Inflammatory macrophage treated with lipopolysaccharide for 1 hour (primary cell): ENCODE measurements at regions not wholly inside any gene's neighbourhood (a gene's known extent, or its start where the extent isn't known, plus 50 kb on each side); places are given as distances from the start of the nearest gene placed in this dataset.
"Not testable (repeated sequence)": the region's sequence is repeated elsewhere in the genome, so short reads cannot be mapped to it uniquely, and the experiment has no call there.

Source experiments
- DNase-seq, 2 donors: peaks; one replicate each; pipeline ENCODE4 v3.0.0-alpha.2; 2020 to 2022

- DNase-seq = no peak
These were observed 114.3 kb downstream of the GJA1 start for GRCh38 chr6:121549736-121550135.

- no peak for DNase-seq
These were observed 115.1 kb downstream of the GJA1 start for GRCh38 chr6:121550491-121551010.

DNA sequence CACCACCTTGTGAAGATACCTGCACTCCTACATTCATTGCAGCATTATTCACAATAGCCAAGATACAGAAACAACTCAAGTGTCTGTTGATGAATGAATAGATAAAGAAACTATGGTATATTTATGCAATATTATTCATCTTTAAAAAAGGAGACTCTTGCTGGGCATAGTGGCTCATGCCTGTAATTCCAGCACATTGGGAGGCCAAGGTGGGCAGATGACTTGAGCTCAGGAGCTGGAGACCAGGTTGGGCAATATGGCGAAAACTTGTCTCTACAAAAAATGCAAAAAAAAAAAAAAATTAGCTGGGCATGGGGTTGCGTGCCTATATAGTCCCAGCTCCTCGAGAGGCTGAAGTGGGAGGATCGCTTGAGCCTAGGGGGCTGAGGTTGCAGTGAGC lies 119.8 kb downstream of the GJA1 start:
- no peak for DNase-seq

DNA sequence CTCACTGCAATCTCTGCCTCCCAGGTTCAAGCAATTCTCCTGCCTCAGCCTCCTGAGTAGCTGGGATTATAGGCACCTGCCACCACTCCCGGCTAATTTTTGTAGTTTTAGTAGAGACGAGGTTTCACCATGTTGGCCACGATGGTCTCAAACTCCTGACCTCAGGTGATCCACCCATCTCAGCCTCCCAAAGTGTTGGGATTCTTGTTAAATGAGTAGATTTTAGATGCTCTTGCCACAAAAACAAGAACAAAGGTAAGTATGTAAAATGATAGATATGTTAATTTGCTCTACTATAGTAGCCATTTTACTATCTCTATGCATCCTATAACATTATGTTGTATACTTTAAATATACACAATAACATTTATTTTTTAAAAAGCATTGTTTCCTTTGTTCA lies 120.7 kb downstream of the GJA1 start:
- DNase-seq = not testable (repeated sequence)

DNA sequence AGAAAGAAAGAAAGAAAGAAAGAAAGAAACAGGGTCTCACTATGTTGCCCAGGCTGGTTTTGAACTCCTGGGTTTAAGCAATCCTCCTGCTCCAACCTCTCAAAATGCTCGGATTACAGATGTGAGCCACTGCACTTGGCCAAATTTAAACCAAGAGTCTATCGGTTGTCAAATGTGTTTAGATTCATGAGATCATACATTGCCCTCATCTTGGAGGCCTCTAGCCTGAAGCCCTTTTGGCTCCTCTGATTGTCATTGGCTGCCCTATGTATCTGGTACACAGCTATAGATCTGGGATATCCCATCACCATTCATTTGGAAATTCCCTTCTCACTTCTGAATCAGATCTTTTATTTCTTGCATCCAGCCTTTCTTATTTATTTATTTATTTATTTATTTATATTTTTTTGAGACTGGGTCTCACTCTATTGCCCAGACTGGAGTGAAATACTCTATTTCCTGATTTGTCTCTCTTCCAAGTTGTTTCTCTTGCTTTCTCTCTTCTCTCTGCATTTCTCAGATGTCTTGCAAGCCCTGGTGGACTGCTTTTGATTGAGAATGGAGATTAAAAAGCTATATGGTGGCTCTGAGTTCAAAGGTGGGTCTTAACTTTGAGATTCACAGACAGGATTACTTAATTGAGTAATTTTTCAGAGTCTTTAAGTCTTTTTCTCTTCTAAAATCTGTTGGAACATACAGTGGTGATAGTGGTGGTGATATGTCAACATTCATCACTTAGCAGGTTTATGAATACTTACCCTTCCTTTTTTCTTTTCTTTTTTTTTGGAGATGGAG lies 121.9 kb downstream of the GJA1 start:
- no peak for DNase-seq

DNA sequence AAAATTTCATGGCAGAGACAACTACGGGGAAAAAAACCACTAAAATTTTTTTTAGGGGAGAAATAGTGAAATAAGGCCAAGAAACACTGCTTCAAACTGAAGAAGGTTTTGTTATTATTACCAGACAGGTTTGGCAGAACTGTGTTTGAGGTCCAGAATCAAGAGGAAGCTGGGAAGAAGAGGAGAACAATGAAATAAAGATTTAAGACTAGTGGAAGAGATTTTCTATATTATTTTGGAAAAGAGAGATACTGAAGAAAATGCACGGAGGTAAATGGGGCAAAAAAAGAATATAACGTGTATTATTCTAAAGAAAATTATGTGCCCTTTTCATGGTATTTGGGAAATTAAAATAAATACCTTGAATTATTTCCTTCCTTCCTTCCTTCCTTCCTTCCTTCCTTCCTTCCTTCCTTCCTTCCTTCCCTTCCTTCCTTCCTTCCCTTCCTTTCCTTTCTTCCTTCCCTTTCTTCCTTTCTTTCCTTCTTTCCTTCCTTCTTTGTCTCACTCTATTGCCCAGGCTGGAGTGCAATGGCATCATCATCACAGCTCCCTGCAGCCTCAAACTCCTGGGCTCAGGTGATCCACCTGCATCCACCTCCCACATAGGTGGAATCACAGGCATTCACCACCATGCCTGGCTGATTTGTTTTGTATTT lies 124.3 kb downstream of the GJA1 start:
- no peak for DNase-seq

- no peak for DNase-seq
These were observed 125.0 kb downstream of the GJA1 start for GRCh38 chr6:121560476-121560875.

DNA sequence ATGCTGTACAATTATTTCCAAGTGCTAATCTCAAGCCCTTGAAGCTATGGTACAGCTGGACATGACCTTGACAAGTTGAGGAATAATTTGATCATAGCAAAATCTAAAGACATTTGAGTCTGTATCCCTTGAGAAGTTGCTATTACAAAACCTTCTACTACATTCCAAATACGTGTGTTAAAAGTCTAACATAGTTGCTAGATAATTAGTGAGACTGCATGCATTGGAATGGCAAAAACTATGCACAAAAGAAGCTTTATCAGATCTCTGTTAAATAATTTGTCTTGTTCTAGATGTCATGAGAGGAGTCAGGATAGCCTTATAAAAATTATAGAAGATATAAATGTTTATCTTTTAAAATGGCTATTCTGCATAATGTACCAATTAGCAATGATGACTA lies 127.8 kb downstream of the GJA1 start:
- DNase-seq = no peak

DNA sequence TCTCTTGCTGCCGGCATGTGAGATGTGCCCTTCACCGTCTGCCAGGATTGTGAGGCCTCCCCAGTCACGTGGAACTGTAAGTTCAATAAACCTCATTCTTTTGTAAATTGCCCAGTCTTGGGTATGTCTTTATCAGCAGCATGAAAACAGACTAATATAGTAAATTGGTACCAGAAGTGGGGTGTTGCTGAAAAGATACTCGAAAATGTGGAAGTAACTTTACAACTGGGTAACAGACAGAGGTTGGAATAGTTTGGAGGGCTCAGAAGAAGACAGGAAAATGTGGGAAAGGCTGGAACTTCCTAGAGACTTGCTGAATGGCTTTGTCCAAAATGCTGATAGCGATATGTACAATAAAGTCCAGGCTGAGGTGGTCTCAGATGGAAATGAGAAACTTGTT lies 129.1 kb downstream of the GJA1 start:
- DNase-seq = not testable (repeated sequence)

- DNase-seq = no peak
These were observed 136.0 kb downstream of the GJA1 start for GRCh38 chr6:121571455-121571854.

- DNase-seq = no peak
These were observed 138.0 kb downstream of the GJA1 start for GRCh38 chr6:121573481-121573880.

DNA sequence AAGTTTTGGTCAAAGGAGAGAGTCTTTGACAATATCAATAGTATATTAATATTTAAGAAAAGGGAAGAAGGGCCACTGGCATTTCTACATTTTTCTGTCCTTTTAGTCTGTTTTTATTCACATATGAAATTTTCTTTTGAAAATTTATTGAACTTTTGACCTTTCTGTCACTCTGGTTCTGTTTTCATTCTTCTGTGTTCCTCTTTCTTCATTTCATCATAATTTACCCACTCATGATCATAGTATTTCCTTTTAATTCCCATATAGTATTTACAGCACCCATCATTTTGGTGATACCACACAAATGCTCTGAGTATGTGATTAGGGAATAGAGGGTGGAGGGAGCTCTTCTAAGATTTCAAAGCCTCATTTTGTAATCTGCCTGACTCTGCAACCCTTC lies 142.8 kb downstream of the GJA1 start:
- DNase-seq = peak; percentile 20 to 35

- peak in 1 of 2 donors; percentile 20 for DNase-seq
These were observed 144.0 kb downstream of the GJA1 start for GRCh38 chr6:121579478-121579877.

DNA sequence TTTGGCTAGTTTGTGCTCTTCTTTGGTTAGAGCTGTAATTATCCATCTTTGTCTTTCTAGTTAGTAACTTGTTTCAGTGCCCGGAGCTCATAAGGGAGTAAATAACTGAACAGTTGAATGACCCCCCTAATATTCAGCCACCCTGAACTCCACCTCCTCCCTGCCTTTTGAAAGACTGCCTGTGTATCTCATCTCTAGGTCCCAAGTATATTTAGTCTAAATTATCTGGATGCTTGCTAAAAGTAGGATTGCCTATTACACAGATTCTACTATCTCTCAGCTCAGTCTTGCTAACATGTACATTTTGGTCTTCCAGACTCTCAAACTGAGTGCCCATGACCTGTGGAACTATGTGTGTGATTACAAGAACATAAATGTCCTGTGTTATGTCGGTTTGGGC lies 145.9 kb downstream of the GJA1 start:
- DNase-seq = no peak

GRCh38 chr6:121582262-121582661 lies 146.8 kb downstream of the GJA1 start:
- no peak for DNase-seq

DNA sequence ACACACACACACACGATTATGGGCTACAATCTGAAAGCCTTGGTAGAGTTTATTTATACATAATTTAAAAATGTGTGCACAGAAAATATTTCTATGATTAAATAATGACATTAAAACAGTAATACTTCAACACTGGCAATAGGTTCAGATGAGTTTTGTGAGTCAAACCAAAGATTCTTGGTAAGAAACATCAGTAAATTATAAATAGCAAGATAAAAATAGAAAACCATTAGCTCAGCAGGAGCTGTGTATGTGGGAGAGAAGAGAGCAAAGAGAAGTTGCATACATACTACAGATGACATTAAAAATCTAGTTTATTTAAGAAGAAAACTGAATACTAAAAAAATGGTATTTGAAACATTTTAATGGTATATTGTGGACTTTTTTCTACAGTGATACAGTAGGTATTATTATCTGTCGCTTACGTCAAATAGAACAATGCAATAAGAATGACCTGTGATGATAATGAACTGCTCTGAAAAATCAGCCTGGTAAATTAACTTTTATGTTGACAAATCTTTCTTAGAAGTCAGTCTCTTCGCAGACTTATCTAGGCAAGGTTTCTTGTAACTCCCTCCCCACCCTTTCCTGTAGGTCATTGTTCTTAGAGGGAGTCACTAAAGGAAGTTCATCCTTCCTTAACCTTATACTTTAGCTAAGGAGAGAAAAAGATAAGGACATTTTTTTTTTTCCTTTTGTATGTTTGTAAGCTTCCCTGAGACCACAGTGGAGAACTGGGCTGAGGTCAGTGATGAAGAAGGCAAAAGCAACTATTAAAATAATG lies 149.3 kb downstream of the GJA1 start:
- DNase-seq = no peak

DNA sequence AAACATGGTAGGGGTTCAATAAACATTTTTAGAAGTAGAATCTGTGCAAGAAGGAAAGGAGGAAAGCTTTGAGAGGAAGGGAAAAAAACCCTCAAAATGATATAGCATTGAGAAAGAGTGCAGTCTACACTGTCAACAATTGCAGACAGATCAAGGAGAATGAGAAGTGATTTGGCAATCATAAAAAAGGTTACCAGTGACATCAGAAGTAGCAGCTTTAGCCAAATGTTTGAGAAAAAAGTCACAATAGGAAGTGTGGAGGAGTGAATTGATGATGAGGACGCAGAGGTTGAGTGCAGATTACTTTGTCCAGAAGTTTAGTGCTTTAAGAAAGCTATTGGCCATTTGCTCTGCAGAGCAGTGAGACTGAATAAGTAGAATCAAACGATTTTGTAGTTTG lies 155.0 kb downstream of the GJA1 start:
- peak; percentile 18 to 25 for DNase-seq

DNA sequence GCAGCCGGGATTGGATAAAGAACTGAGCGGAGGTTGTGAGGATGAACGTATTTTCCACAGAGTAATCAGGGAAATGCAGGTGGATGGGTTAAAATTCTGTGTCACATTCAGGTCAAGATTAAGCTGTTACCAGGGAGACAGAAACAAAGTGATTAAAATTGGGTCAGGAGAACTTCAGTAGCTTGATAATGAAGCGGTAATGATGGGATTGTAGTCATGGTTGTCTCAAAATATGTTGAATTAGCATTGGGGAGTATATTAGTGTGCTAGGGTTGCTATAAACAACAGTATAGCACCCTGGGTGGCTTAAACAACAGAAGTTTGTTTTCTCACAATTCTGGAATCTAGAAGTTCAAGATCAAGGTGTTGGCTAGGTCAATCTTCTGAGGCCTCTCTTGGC lies 155.5 kb downstream of the GJA1 start:
- no peak for DNase-seq

GRCh38 chr6:121592261-121592935 lies 157.0 kb downstream of the GJA1 start:
- no peak for DNase-seq

- DNase-seq = no peak
These were observed 157.7 kb downstream of the GJA1 start for GRCh38 chr6:121593011-121593641.

- DNase-seq = no peak
These were observed 158.6 kb downstream of the GJA1 start for GRCh38 chr6:121594053-121594452.

DNA sequence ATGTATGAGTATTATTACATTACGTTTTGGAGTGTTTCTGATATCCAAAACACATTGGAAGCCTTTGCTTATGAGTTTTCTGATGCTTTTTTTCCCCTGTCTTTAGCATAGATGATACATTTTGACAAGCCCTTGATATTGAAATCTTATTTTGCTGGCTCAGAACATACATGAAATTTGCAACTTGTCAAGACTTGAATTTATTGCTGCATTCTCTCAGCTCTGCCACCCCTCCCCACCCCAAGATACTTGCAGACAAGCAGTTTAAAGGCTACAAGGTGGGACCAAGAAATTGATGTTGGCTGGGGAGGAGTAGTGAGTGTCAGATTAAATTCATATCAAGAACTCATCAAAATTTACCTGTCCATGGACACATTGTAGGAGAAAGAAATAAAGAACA lies 160.2 kb downstream of the GJA1 start:
- no peak for DNase-seq
